Bronchial epithelial cell (primary cell): ENCODE measurements at regions not wholly inside any gene's neighbourhood (a gene's known extent, or its start where the extent isn't known, plus 50 kb on each side); places are given as distances from the start of the nearest gene placed in this dataset.

Experiments used
- DNase-seq: peaks from one replicate; pipeline ENCODE4 v3.0.0-alpha.2; 2010; ENCODE audit warnings: low read depth
- FAIRE-seq: peaks from 2 replicates; lab custom pipeline; 2011; peaks lifted over from hg19 to GRCh38; lab: Jason Lieb, UNC
- H3K27me3 ChIP-seq: 2 replicates; pipeline ENCODE4 v1.5.1; 2011; ENCODE audit warnings: low read length; ENCODE audit not compliant: control insufficient read depth, insufficient read depth
- H3K36me3 ChIP-seq: 2 replicates; pipeline ENCODE4 v1.5.1; 2011; ENCODE audit warnings: low read length; ENCODE audit not compliant: control insufficient read depth, insufficient read depth
- H3K4me3 ChIP-seq: 2 replicates; pipeline ENCODE4 v1.5.1; 2011; ENCODE audit warnings: mild to moderate bottlenecking, low read depth, low read length, control low read depth
- TF ChIP-seq, protein P1 (sequence below): IDR thresholded peaks from 2 replicates; pipeline ENCODE4 v1.5.1; 2011; ENCODE audit warnings: mild to moderate bottlenecking, moderate library complexity, low read length, control low read depth, inconsistent platforms; ENCODE audit not compliant: insufficient read depth, severe bottlenecking

DNA sequence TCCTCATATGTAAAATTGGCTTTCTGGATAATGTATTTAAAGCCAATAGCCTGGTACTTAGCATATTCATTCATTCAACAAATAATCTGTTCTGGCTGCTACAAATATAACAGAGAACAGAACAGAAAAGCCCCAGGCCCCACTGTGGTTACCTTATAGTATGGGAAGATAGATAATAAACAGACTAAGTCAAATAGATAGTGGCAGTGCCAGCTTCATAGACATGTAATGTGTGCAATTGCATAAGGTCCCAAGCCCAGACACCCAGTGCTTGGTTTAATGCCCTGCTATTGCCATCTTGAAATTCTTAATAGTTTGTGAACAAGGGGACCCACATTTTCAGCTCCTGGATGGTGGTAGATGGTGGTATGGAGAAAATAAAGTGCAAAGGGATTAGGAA is 320.2 kb upstream of the USP15 start:
- Histone ChIP-seq H3K36me3 (no peaks in the 10 kb centered on the region), H3K27me3 (no peaks in the 10 kb centered on the region), H3K4me3 (no peak overlapping the region)
- DNase-seq (no peak), FAIRE-seq (no peak)
- TF ChIP-seq, protein P1, sequence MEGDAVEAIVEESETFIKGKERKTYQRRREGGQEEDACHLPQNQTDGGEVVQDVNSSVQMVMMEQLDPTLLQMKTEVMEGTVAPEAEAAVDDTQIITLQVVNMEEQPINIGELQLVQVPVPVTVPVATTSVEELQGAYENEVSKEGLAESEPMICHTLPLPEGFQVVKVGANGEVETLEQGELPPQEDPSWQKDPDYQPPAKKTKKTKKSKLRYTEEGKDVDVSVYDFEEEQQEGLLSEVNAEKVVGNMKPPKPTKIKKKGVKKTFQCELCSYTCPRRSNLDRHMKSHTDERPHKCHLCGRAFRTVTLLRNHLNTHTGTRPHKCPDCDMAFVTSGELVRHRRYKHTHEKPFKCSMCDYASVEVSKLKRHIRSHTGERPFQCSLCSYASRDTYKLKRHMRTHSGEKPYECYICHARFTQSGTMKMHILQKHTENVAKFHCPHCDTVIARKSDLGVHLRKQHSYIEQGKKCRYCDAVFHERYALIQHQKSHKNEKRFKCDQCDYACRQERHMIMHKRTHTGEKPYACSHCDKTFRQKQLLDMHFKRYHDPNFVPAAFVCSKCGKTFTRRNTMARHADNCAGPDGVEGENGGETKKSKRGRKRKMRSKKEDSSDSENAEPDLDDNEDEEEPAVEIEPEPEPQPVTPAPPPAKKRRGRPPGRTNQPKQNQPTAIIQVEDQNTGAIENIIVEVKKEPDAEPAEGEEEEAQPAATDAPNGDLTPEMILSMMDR: no peak

DNA sequence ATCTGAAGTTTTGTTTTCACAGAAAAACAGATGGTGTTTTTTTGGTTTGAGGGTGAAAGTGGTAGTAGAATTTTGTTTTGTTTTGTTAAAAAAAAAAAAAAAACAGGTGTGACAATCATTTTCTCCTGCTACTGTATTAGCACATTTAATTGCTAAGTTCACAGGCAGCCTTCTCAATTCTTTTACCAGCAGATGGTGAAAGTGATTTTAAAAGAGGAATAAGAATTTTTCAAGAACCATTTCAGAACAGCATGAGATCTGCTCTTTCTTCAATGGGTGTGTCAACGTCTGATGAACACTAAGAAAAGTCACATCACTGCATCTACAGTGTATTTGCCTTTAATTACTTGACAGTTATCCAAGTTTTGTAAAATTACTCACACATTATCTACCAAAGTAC is 303.7 kb upstream of the USP15 start:
- H3K36me3 ChIP-seq: no peaks in the 10 kb centered on the region
- H3K4me3 ChIP-seq: no peak overlapping the region
- no peaks in the 10 kb centered on the region for H3K27me3 ChIP-seq
- TF ChIP-seq, protein P1: no peak
- no peak for FAIRE-seq
- DNase-seq: no peak

GRCh38 chr12:61974461-61974860 is 285.7 kb upstream of the USP15 start:
- no peak for FAIRE-seq
- DNase-seq: no peak
- no peaks in the 10 kb centered on the region for H3K27me3 ChIP-seq
- H3K4me3 ChIP-seq: no peak overlapping the region
- TF ChIP-seq, protein P1: no peak
- H3K36me3 ChIP-seq: no peaks in the 10 kb centered on the region

DNA sequence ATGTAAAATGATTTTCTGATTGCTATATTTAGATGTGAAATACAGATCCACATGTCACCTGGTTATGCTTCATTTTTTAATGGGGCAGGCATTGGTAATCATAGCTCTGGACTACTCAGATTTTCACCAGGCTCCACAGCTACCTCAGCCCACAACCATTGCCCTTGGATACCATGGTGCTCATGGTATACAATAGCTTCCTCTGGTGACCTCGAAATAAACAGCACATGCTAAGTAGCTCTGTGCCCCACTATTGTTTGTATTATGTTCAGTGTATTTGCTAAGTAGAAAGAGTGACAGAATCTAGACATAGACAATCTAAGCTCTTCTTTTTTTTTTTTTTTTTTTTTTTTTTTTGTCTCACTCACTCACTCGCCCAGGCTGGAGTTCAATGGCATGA is 274.4 kb upstream of the USP15 start:
- no peak overlapping the region for H3K4me3 ChIP-seq
- TF ChIP-seq, protein P1: no peak
- H3K27me3 ChIP-seq: no peaks in the 10 kb centered on the region
- no peak for DNase-seq
- no peak for FAIRE-seq
- no peaks in the 10 kb centered on the region for H3K36me3 ChIP-seq

DNA sequence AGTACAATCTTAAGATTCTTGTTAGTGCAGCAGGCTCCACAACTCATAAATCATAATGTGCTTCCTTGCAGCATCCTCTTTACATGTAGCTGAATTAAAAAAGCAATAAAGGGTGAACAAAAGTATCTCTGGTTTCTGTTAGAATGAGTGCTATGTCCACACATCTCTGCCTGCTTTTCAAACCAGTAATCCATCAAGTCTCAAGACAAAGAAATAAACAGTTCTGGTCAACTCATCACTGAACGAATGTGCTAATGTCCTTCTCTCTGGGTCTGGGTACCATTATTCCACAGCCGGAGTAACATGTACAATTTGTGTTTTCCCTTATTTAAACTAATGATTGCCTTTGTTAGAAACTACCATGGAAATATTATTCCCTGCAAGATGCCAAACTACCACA is 273.0 kb upstream of the USP15 start:
- TF ChIP-seq, protein P1: no peak
- DNase-seq (no peak), FAIRE-seq (no peak)
- Histone ChIP-seq H3K27me3 (no peaks in the 10 kb centered on the region), H3K4me3 (no peak overlapping the region), H3K36me3 (no peaks in the 10 kb centered on the region)

- H3K4me3 ChIP-seq: no peak overlapping the region
- DNase-seq (no peak), FAIRE-seq (no peak)
- TF ChIP-seq, protein P1: no peak
- no peaks in the 10 kb centered on the region for H3K36me3 ChIP-seq
- no peaks in the 10 kb centered on the region for H3K27me3 ChIP-seq
Measured at GRCh38 chr12:61991661-61992060, 268.5 kb upstream of the USP15 start.
